ENCODE measurements at regions not wholly inside any gene's neighbourhood (a gene's known extent, or its start where the extent isn't known, plus 50 kb on each side); places are given as distances from the start of the nearest gene placed in this dataset.
"Not testable (repeated sequence)": the region's sequence is repeated elsewhere in the genome, so short reads cannot be mapped to it uniquely, and the experiment has no call there.

DNA sequence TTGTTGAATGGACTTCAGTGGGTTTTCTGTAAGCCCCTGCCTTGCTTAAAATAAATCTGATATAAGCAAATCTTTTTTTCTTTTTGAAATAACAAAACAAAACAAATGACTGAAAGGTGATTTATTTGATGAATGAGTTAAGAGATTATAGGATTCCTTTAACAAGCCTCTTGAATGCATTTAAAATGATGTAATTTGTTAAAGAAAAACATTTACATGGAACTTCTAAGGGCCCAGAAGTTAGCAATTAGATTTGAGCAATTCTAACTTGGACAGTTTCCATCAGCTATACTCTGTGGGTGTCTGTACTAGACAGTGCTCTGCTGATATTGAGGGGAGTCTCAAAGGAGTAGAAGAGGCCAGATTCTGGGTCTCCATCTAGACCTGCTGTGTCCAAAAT lies 143.5 kb upstream of the RAG2 start:
- H3K9ac ChIP-seq (ENCODE audit: low read depth, low read length), result no peak overlapping the region
- no peaks in the 10 kb centered on the region for H3K9me3 ChIP-seq (ENCODE audit: insufficient read depth, low read depth, low read length)
- no peaks in the 10 kb centered on the region for H3K27me3 ChIP-seq (ENCODE audit: insufficient read depth, low read length)
- no peaks in the 10 kb centered on the region for H3K4me1 ChIP-seq (ENCODE audit: insufficient read depth, low read length)
- no peaks in the 10 kb centered on the region for H3K36me3 ChIP-seq (ENCODE audit: insufficient read depth, low read length)
- no peak overlapping the region for H3K4me3 ChIP-seq (ENCODE audit: low read length)
- H3K27ac ChIP-seq (ENCODE audit: low read depth, low read length), result no peak overlapping the region

GRCh38 chr11:36738292-36738861 lies 140.3 kb upstream of the RAG2 start:
- WGBS, result 63% methylated on average over 3 of the region's 3 CpGs
- Histone ChIP-seq H3K9me3 (ENCODE audit: insufficient read depth, low read depth, low read length) (no peaks in the 10 kb centered on the region), H3K9ac (ENCODE audit: low read depth, low read length) (no peak overlapping the region), H3K36me3 (ENCODE audit: insufficient read depth, low read length) (no peaks in the 10 kb centered on the region), H3K4me3 (ENCODE audit: low read length) (no peak overlapping the region), H3K4me1 (ENCODE audit: insufficient read depth, low read length) (no peaks in the 10 kb centered on the region), H3K27ac (ENCODE audit: low read depth, low read length) (no peak overlapping the region), H3K27me3 (ENCODE audit: insufficient read depth, low read length) (no peaks in the 10 kb centered on the region)

GRCh38 chr11:36736103-36736502 lies 138.1 kb upstream of the RAG2 start:
- 97% methylated on average over 3 of the region's 3 CpGs for WGBS
- Histone ChIP-seq H3K36me3 (ENCODE audit: insufficient read depth, low read length) (no peaks in the 10 kb centered on the region), H3K9me3 (ENCODE audit: insufficient read depth, low read depth, low read length) (no peaks in the 10 kb centered on the region), H3K4me3 (ENCODE audit: low read length) (no peak overlapping the region), H3K27me3 (ENCODE audit: insufficient read depth, low read length) (no peaks in the 10 kb centered on the region), H3K27ac (ENCODE audit: low read depth, low read length) (no peak overlapping the region), H3K9ac (ENCODE audit: low read depth, low read length) (no peak overlapping the region), H3K4me1 (ENCODE audit: insufficient read depth, low read length) (no peaks in the 10 kb centered on the region)

DNA sequence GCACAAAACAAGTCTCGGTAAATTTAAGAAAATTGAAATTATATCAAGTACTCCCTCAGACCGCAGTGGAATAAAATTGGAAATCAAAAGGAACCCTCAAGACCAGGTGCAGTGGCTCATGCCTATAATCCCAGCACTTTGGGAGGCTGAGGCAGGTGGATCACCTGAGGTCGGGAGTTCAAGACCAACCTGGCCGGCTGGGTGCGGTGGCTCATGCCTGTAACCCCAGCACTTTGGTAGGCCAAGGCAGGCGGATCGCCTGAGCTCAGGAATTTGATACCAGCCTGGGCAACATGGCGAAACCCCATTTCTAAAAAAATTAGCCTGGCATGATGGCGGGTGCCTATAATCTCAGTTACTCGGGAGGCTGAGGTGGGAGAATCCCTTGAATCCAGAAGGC lies 135.7 kb upstream of the RAG2 start:
- not testable (repeated sequence) for H3K27me3 ChIP-seq (ENCODE audit: insufficient read depth, low read length); H3K36me3 ChIP-seq (ENCODE audit: insufficient read depth, low read length); H3K9ac ChIP-seq (ENCODE audit: low read depth, low read length); H3K9me3 ChIP-seq (ENCODE audit: insufficient read depth, low read depth, low read length); H3K27ac ChIP-seq (ENCODE audit: low read depth, low read length); H3K4me1 ChIP-seq (ENCODE audit: insufficient read depth, low read length); H3K4me3 ChIP-seq (ENCODE audit: low read length)
- 95% methylated on average over 10 of the region's 10 CpGs for WGBS

GRCh38 chr11:36730761-36731160 lies 132.7 kb upstream of the RAG2 start:
- Histone ChIP-seq H3K4me3 (ENCODE audit: low read length) (no peak overlapping the region), H3K9me3 (ENCODE audit: insufficient read depth, low read depth, low read length) (no peaks in the 10 kb centered on the region), H3K27ac (ENCODE audit: low read depth, low read length) (no peak overlapping the region), H3K4me1 (ENCODE audit: insufficient read depth, low read length) (no peaks in the 10 kb centered on the region), H3K27me3 (ENCODE audit: insufficient read depth, low read length) (no peaks in the 10 kb centered on the region), H3K36me3 (ENCODE audit: insufficient read depth, low read length) (no peaks in the 10 kb centered on the region), H3K9ac (ENCODE audit: low read depth, low read length) (no peak overlapping the region)
- WGBS, result 85% methylated on average over 2 of the region's 2 CpGs

DNA sequence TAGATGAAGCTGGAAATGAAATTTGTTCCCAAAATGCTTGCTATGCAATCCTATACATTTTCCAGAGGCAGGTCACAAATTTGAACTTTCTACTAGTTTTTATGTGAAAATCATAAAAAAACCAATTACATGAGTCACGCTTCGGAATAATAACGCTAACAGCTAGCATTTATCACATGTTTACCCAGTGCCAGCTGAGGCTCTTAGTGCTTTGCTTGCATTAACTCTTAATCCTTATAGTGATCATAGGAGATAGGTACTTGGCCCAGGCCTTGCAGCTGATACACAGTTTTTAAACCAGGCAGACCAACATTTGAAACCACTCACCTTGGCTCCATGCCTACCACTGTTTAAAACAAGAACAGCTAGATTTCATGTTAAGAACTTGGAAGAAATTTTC lies 131.8 kb upstream of the RAG2 start:
- Histone ChIP-seq H3K36me3 (ENCODE audit: insufficient read depth, low read length) (no peaks in the 10 kb centered on the region), H3K4me3 (ENCODE audit: low read length) (no peak overlapping the region)

DNA sequence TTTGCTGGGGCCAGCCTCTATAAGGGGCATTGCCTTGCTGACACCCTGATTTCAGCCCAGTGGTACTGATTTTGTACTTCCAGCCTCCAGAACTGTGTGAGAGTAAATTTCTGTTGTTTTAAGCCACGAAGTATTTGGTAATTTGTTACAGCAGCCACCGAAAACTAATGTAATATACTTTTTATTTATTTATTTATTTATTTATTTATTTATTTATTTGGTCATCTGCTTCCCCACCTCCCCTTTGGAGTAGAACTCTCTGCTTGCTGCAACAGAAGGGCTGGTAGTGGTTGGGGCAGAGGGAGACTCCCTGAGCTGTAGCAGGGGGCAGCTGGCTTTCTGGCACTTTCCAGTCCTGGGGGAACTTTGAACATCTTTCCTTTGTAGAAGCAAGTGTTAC lies 128.4 kb upstream of the RAG2 start:
- 100% methylated on average over 1 of the region's 2 CpGs for WGBS
- H3K4me3 ChIP-seq (ENCODE audit: low read length), result no peak overlapping the region
- 0 out of 2 replicates have a peak, but pooled peaks cover 4% of the 10 kb centered on the region for H3K27me3 ChIP-seq (ENCODE audit: insufficient read depth, low read length)
- no peak overlapping the region for H3K27ac ChIP-seq (ENCODE audit: low read depth, low read length)
- no peaks in the 10 kb centered on the region for H3K9me3 ChIP-seq (ENCODE audit: insufficient read depth, low read depth, low read length)
- H3K4me1 ChIP-seq (ENCODE audit: insufficient read depth, low read length), result peaks cover 6% of the 10 kb centered on the region
- no peaks in the 10 kb centered on the region for H3K36me3 ChIP-seq (ENCODE audit: insufficient read depth, low read length)
- no peak overlapping the region for H3K9ac ChIP-seq (ENCODE audit: low read depth, low read length)

More for the DNA sequence above, 131.8 kb upstream of the RAG2 start:
- Histone ChIP-seq H3K27ac (ENCODE audit: low read depth, low read length) (no peak overlapping the region), H3K4me1 (ENCODE audit: insufficient read depth, low read length) (no peaks in the 10 kb centered on the region), H3K27me3 (ENCODE audit: insufficient read depth, low read length) (no peaks in the 10 kb centered on the region), H3K9ac (ENCODE audit: low read depth, low read length) (no peak overlapping the region), H3K9me3 (ENCODE audit: insufficient read depth, low read depth, low read length) (no peaks in the 10 kb centered on the region)
- 96% methylated on average over 3 of the region's 3 CpGs for WGBS

DNA sequence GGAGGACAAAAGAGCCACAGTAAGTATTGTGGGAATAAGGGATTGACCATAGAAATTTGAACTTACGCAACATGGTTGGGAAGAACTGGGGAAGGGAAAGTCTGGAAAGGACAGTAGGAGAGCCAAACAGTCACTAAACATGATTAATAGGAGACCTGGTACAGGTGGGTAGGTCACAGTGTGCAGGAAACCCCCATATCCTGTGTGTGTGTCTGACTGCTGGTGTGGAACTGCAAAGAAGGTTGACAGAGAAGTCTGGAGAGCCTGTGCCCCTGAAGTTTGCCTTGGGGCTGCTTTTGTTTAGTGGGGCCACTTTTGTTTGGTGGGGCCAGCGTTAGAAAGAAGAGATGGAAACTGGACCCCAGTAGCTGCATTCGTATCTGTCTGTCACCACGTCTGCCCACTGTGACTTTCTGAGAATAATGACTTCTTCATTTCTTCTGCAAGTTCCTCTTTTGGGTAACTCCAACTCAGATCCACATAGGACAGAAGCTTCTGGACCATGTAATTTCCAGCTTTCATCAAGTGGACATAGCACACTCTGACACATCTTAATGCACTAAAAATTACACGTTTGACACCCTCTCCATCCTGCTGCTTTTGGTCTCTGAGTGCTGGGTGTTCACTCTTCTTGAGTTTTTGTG lies 126.8 kb upstream of the RAG2 start:
- Histone ChIP-seq H3K9me3 (ENCODE audit: insufficient read depth, low read depth, low read length) (no peaks in the 10 kb centered on the region), H3K36me3 (ENCODE audit: insufficient read depth, low read length) (no peaks in the 10 kb centered on the region), H3K27ac (ENCODE audit: low read depth, low read length) (no peak overlapping the region), H3K9ac (ENCODE audit: low read depth, low read length) (no peak overlapping the region), H3K4me1 (ENCODE audit: insufficient read depth, low read length) (peaks cover 7% of the 10 kb centered on the region), H3K4me3 (ENCODE audit: low read length) (no peak overlapping the region), H3K27me3 (ENCODE audit: insufficient read depth, low read length) (peaks cover 11% of the 10 kb centered on the region; the same call in 1 of the 2 replicates)
- 90% methylated on average over 5 of the region's 5 CpGs for WGBS

DNA sequence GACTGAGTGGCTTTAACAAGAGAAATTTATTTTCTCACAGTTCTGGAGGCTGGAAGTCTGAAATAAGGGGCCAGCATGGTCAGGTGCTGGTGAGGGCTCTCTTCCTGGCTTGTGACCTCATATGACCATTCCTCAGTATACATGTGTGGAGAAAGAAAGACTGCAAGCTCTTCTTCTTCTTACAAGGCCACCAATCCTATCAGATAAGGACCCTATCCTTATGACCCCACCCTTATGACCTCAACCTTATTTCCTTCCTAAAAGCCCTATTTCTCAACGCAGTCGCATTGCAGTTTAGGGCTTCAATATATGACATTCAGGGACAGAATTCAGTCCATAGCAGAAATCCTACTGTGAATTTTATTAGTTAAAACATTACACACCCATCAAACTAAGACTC lies 124.4 kb upstream of the RAG2 start:
- Histone ChIP-seq H3K4me1 (ENCODE audit: insufficient read depth, low read length) (peaks cover 23% of the 10 kb centered on the region), H3K9ac (ENCODE audit: low read depth, low read length) (no peak overlapping the region), H3K27me3 (ENCODE audit: insufficient read depth, low read length) (peaks cover 31% of the 10 kb centered on the region), H3K27ac (ENCODE audit: low read depth, low read length) (no peak overlapping the region), H3K4me3 (ENCODE audit: low read length) (no peak overlapping the region), H3K36me3 (ENCODE audit: insufficient read depth, low read length) (no peaks in the 10 kb centered on the region), H3K9me3 (ENCODE audit: insufficient read depth, low read depth, low read length) (no peaks in the 10 kb centered on the region)
- 98% methylated on average over 2 of the region's 2 CpGs for WGBS

- Histone ChIP-seq H3K9ac (ENCODE audit: low read depth, low read length) (no peak overlapping the region), H3K27me3 (ENCODE audit: insufficient read depth, low read length) (peaks cover 38% of the 10 kb centered on the region), H3K27ac (ENCODE audit: low read depth, low read length) (no peak overlapping the region), H3K36me3 (ENCODE audit: insufficient read depth, low read length) (no peaks in the 10 kb centered on the region), H3K4me3 (ENCODE audit: low read length) (no peak overlapping the region), H3K4me1 (ENCODE audit: insufficient read depth, low read length) (peaks cover 30% of the 10 kb centered on the region), H3K9me3 (ENCODE audit: insufficient read depth, low read depth, low read length) (no peaks in the 10 kb centered on the region)
- 83% methylated on average over 7 of the region's 8 CpGs for WGBS
These were observed 121.5 kb upstream of the RAG2 start for GRCh38 chr11:36719358-36720107.

DNA sequence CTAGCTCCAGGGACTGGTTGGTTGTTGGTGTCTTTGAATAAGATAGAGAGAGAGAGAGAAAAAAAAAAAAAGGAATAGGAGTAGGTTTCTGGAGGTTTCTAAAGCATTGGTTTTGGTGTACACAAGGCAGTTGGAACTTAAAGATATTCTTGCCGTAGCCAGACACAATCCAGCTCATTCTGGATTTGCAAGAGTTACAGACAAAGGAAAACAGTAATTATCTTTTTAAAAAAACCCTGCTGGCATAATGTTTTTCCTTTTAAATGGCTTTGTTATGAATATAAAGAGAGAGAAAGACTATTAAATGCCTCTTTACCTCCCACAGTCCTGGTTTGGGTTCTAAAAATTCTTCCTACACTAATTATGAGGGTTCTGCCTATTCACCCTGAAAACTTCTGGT lies 120.4 kb upstream of the RAG2 start:
- H3K27ac ChIP-seq (ENCODE audit: low read depth, low read length), result no peak overlapping the region
- 14% methylated on average over 1 of the region's 1 CpG for WGBS
- H3K27me3 ChIP-seq (ENCODE audit: insufficient read depth, low read length), result peaks cover 38% of the 10 kb centered on the region

More for the DNA sequence above, 120.4 kb upstream of the RAG2 start:
- H3K36me3 ChIP-seq (ENCODE audit: insufficient read depth, low read length), result no peaks in the 10 kb centered on the region
- no peak overlapping the region for H3K4me3 ChIP-seq (ENCODE audit: low read length)
- H3K9me3 ChIP-seq (ENCODE audit: insufficient read depth, low read depth, low read length), result no peaks in the 10 kb centered on the region
- no peak overlapping the region for H3K9ac ChIP-seq (ENCODE audit: low read depth, low read length)
- H3K4me1 ChIP-seq (ENCODE audit: insufficient read depth, low read length), result peaks cover 27% of the 10 kb centered on the region
